ENCODE measurements at regions not wholly inside any gene's neighbourhood (a gene's known extent, or its start where the extent isn't known, plus 50 kb on each side); places are given as distances from the start of the nearest gene placed in this dataset.
"Not testable (repeated sequence)": the region's sequence is repeated elsewhere in the genome, so short reads cannot be mapped to it uniquely, and the experiment has no call there.

- no peak overlapping the region for H3K4me3 ChIP-seq (ENCODE audit: low read depth, low read length)
- peak; percentile 66 for TF ChIP-seq CTCF (IDR thresholded peaks at IDR 0.05; ENCODE audit: insufficient read depth, low read length)
- DNase-seq (ENCODE audit: low read depth) = peak; percentile 46
Observed at GRCh38 chr16:86252596-86252995, 257.7 kb upstream of the FOXF1 start.

GRCh38 chr16:86255966-86256365 is 254.4 kb upstream of the FOXF1 start:
- H3K4me3 ChIP-seq (ENCODE audit: low read depth, low read length) = no peak overlapping the region
- TF ChIP-seq CTCF (IDR thresholded peaks at IDR 0.05; ENCODE audit: insufficient read depth, low read length) = no peak
- DNase-seq (ENCODE audit: low read depth) = no peak

- TF ChIP-seq CTCF (IDR thresholded peaks at IDR 0.05; ENCODE audit: insufficient read depth, low read length) = no peak
Observed at GRCh38 chr16:86256995-86257394, 253.3 kb upstream of the FOXF1 start.

GRCh38 chr16:86257546-86257945 is 252.8 kb upstream of the FOXF1 start:
- no peak for DNase-seq (ENCODE audit: low read depth)
- no peak for TF ChIP-seq CTCF (IDR thresholded peaks at IDR 0.05; ENCODE audit: insufficient read depth, low read length)
- no peak overlapping the region for H3K4me3 ChIP-seq (ENCODE audit: low read depth, low read length)

More at GRCh38 chr16:86256995-86257394, 253.3 kb upstream of the FOXF1 start:
- H3K4me3 ChIP-seq (ENCODE audit: low read depth, low read length) = no peak overlapping the region
- no peak for DNase-seq (ENCODE audit: low read depth)

- no peak for DNase-seq (ENCODE audit: low read depth)
- no peak for TF ChIP-seq CTCF (IDR thresholded peaks at IDR 0.05; ENCODE audit: insufficient read depth, low read length)
Observed at GRCh38 chr16:86258713-86259112, 251.6 kb upstream of the FOXF1 start.

GRCh38 chr16:86259499-86259898 is 250.8 kb upstream of the FOXF1 start:
- no peak for DNase-seq (ENCODE audit: low read depth)
- H3K4me3 ChIP-seq (ENCODE audit: low read depth, low read length) = no peak overlapping the region
- TF ChIP-seq CTCF (IDR thresholded peaks at IDR 0.05; ENCODE audit: insufficient read depth, low read length) = no peak

More at GRCh38 chr16:86258713-86259112, 251.6 kb upstream of the FOXF1 start:
- H3K4me3 ChIP-seq (ENCODE audit: low read depth, low read length) = no peak overlapping the region

GRCh38 chr16:86261379-86261778 is 248.9 kb upstream of the FOXF1 start:
- H3K4me3 ChIP-seq (ENCODE audit: low read depth, low read length) = no peak overlapping the region
- no peak for TF ChIP-seq CTCF (IDR thresholded peaks at IDR 0.05; ENCODE audit: insufficient read depth, low read length)
- peak; percentile 36 for DNase-seq (ENCODE audit: low read depth)

GRCh38 chr16:86267657-86268056 is 242.7 kb upstream of the FOXF1 start:
- H3K4me3 ChIP-seq (ENCODE audit: low read depth, low read length); DNase-seq (ENCODE audit: low read depth): not testable (repeated sequence)

Measured in fibroblast of the aortic adventitia (primary cell).